HG02623 (cell line): ENCODE measurements at regions not wholly inside any gene's neighbourhood (a gene's known extent, or its start where the extent isn't known, plus 50 kb on each side); places are given as distances from the start of the nearest gene placed in this dataset.
"Not testable (repeated sequence)": the region's sequence is repeated elsewhere in the genome, so short reads cannot be mapped to it uniquely, and the experiment has no call there.

Experiments
- ATAC-seq: cut with Tn5 transposase; IDR thresholded peaks from one replicate; pipeline ENCODE4 v1.9.1; 2021; ENCODE audit warnings: moderate library complexity; ENCODE audit not compliant: unreplicated experiment

- ATAC-seq: no peak
These were observed 343.7 kb downstream of the SPRY2 start for GRCh38 chr13:79997244-79997643.

- no peak for ATAC-seq
These were observed 345.6 kb downstream of the SPRY2 start for GRCh38 chr13:79995334-79995733.

- ATAC-seq: no peak
These were observed 348.8 kb downstream of the SPRY2 start for GRCh38 chr13:79992111-79992510.

GRCh38 chr13:79990048-79990447 is 350.9 kb downstream of the SPRY2 start:
- no peak for ATAC-seq

- no peak for ATAC-seq
These were observed 351.7 kb downstream of the SPRY2 start for GRCh38 chr13:79989217-79989661.

- no peak for ATAC-seq
These were observed 352.4 kb downstream of the SPRY2 start for GRCh38 chr13:79988573-79988972.

- ATAC-seq: no peak
These were observed 353.2 kb downstream of the SPRY2 start for GRCh38 chr13:79987761-79988160.

GRCh38 chr13:79987323-79987722 is 353.6 kb downstream of the SPRY2 start:
- no peak for ATAC-seq

- ATAC-seq: no peak
These were observed 354.0 kb downstream of the SPRY2 start for GRCh38 chr13:79986890-79987289.

- ATAC-seq: not testable (repeated sequence)
These were observed 365.8 kb downstream of the SPRY2 start for GRCh38 chr13:79974935-79975650.

- ATAC-seq: peak; percentile 86
These were observed 367.4 kb downstream of the SPRY2 start for GRCh38 chr13:79973533-79973963.

- no peak for ATAC-seq
These were observed 368.8 kb downstream of the SPRY2 start for GRCh38 chr13:79972066-79972569.

GRCh38 chr13:79966493-79966895 is 374.4 kb downstream of the SPRY2 start:
- ATAC-seq: no peak

GRCh38 chr13:79966059-79966458 is 374.9 kb downstream of the SPRY2 start:
- ATAC-seq: no peak

GRCh38 chr13:79946556-79946955 is 394.4 kb downstream of the SPRY2 start:
- no peak for ATAC-seq

GRCh38 chr13:79943346-79944023 is 397.4 kb downstream of the SPRY2 start:
- ATAC-seq: no peak

- ATAC-seq: no peak
These were observed 399.2 kb downstream of the SPRY2 start for GRCh38 chr13:79941752-79942151.

- ATAC-seq: no peak
These were observed 401.2 kb downstream of the SPRY2 start for GRCh38 chr13:79939689-79940088.

- ATAC-seq: no peak
These were observed 403.1 kb downstream of the SPRY2 start for GRCh38 chr13:79937771-79938216.

- ATAC-seq: no peak
These were observed 403.6 kb downstream of the SPRY2 start for GRCh38 chr13:79937311-79937710.

- ATAC-seq: no peak
These were observed 404.4 kb downstream of the SPRY2 start for GRCh38 chr13:79936368-79937136.
